GM19455 (cell line): ENCODE measurements at regions not wholly inside any gene's neighbourhood (a gene's known extent, or its start where the extent isn't known, plus 50 kb on each side); places are given as distances from the start of the nearest gene placed in this dataset.
"Not testable (repeated sequence)": the region's sequence is repeated elsewhere in the genome, so short reads cannot be mapped to it uniquely, and the experiment has no call there.

Experiments
- ATAC-seq: cut with Tn5 transposase; IDR thresholded peaks from one replicate; pipeline ENCODE4 v1.9.1; 2021; ENCODE audit not compliant: unreplicated experiment

- ATAC-seq: no peak
These were observed 74.6 kb downstream of the FEM1C start for GRCh38 chr5:115469904-115470516.

GRCh38 chr5:115467628-115468027 lies 76.9 kb downstream of the FEM1C start:
- no peak for ATAC-seq

GRCh38 chr5:115465431-115465830 lies 79.1 kb downstream of the FEM1C start:
- ATAC-seq: no peak

- ATAC-seq: no peak
These were observed 80.6 kb downstream of the FEM1C start for GRCh38 chr5:115463983-115464382.

- no peak for ATAC-seq
These were observed 82.9 kb downstream of the FEM1C start for GRCh38 chr5:115461506-115462290.

- ATAC-seq: no peak
These were observed 83.5 kb downstream of the FEM1C start for GRCh38 chr5:115461093-115461492.

GRCh38 chr5:115460472-115460871 lies 84.1 kb downstream of the FEM1C start:
- ATAC-seq: peak; percentile 66

GRCh38 chr5:115459855-115460341 lies 84.7 kb downstream of the FEM1C start:
- no peak for ATAC-seq

GRCh38 chr5:115458416-115458815 lies 86.2 kb downstream of the FEM1C start:
- ATAC-seq: no peak

GRCh38 chr5:115458003-115458409 lies 86.6 kb downstream of the FEM1C start:
- no peak for ATAC-seq

GRCh38 chr5:115457571-115457970 lies 87.0 kb downstream of the FEM1C start:
- ATAC-seq: no peak

- ATAC-seq: no peak
These were observed 88.0 kb downstream of the FEM1C start for GRCh38 chr5:115456539-115457040.

GRCh38 chr5:115456056-115456455 lies 88.5 kb downstream of the FEM1C start:
- no peak for ATAC-seq

- no peak for ATAC-seq
These were observed 89.3 kb downstream of the FEM1C start for GRCh38 chr5:115455301-115455707.

- ATAC-seq: no peak
These were observed 91.0 kb downstream of the FEM1C start for GRCh38 chr5:115453391-115454095.

GRCh38 chr5:115452536-115453235 lies 91.9 kb downstream of the FEM1C start:
- ATAC-seq: no peak

- ATAC-seq: no peak
These were observed 92.5 kb downstream of the FEM1C start for GRCh38 chr5:115452083-115452482.

GRCh38 chr5:115450741-115451140 lies 93.8 kb downstream of the FEM1C start:
- ATAC-seq: no peak

GRCh38 chr5:115448630-115449029 lies 95.9 kb downstream of the FEM1C start:
- ATAC-seq: not testable (repeated sequence)

GRCh38 chr5:115440782-115441451 lies 103.7 kb downstream of the FEM1C start:
- ATAC-seq: no peak
